Ishikawa (cell line): ENCODE measurements at regions not wholly inside any gene's neighbourhood (a gene's known extent, or its start where the extent isn't known, plus 50 kb on each side); places are given as distances from the start of the nearest gene placed in this dataset.

Source experiments
- CEBPB ChIP-seq: IDR thresholded peaks from 2 replicates; pipeline ENCODE4 v1.6.1; 2012
- CREB1 ChIP-seq: IDR thresholded peaks from 2 replicates; pipeline ENCODE4 v1.6.1; 2012; ENCODE audit warnings: low read depth
- EGR1 ChIP-seq: IDR thresholded peaks from 2 replicates; pipeline ENCODE4 v1.6.1; 2012
- EP300 ChIP-seq: IDR thresholded peaks from 2 replicates; pipeline ENCODE4 v1.6.1; 2012; ENCODE audit warnings: borderline replicate concordance
- FOXM1 ChIP-seq: IDR thresholded peaks from 2 replicates; pipeline ENCODE4 v1.6.1; 2012; ENCODE audit warnings: low read depth, borderline replicate concordance
- NFIC ChIP-seq: IDR thresholded peaks from 2 replicates; pipeline ENCODE4 v1.6.1; 2012
- RAD21 ChIP-seq: IDR thresholded peaks from 2 replicates; pipeline ENCODE4 v1.6.1; 2012; ENCODE audit warnings: low read depth
- TAF1 ChIP-seq: IDR thresholded peaks from 2 replicates; pipeline ENCODE4 v1.6.1; 2012; ENCODE audit warnings: low read depth, mild to moderate bottlenecking
- TCF12 ChIP-seq: IDR thresholded peaks from 2 replicates; pipeline ENCODE4 v1.6.1; 2012; ENCODE audit warnings: low read depth
- TEAD4 ChIP-seq: IDR thresholded peaks from 2 replicates; pipeline ENCODE4 v1.6.1; 2012
- YY1 ChIP-seq: IDR thresholded peaks from 2 replicates; pipeline ENCODE4 v1.6.1; 2012; ENCODE audit warnings: low read depth
- ZBTB7A ChIP-seq: IDR thresholded peaks from 2 replicates; pipeline ENCODE4 v1.6.1; 2012; ENCODE audit warnings: low read depth
- TF ChIP-seq, protein P1 (sequence below): IDR thresholded peaks from 2 replicates; pipeline ENCODE4 v1.6.1; 2012; ENCODE audit warnings: low read depth, mild to moderate bottlenecking
- TF ChIP-seq, protein P2 (sequence below): IDR thresholded peaks from 2 replicates; pipeline ENCODE4 v1.6.1; 2012
- TF ChIP-seq, protein P3 (sequence below): IDR thresholded peaks from 2 replicates; pipeline ENCODE4 v1.6.1; 2012

GRCh38 chr15:98440917-98441316, 207.4 kb upstream of the IGF1R start:
- no peak for TF ChIP-seq TCF12

DNA sequence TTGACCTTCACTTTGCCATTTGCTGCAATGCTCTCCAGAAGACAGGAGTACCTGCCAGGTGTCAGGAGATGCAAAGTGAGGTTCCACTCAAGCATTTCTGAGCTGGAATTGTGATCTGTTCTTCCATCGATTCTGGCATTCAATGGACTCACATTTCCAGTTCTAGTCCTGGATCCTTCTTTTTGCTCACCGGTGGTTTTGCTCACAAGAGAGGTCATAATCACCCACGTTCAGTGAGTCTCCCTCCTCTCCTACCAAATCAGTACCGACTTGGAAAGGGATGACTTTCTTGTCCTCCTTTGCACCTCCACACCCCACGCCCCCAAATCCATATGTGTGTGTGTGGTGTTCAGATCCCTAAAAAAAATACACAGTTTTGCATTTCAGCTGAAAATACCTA, 206.7 kb upstream of the IGF1R start:
- TF ChIP-seq, protein P1, sequence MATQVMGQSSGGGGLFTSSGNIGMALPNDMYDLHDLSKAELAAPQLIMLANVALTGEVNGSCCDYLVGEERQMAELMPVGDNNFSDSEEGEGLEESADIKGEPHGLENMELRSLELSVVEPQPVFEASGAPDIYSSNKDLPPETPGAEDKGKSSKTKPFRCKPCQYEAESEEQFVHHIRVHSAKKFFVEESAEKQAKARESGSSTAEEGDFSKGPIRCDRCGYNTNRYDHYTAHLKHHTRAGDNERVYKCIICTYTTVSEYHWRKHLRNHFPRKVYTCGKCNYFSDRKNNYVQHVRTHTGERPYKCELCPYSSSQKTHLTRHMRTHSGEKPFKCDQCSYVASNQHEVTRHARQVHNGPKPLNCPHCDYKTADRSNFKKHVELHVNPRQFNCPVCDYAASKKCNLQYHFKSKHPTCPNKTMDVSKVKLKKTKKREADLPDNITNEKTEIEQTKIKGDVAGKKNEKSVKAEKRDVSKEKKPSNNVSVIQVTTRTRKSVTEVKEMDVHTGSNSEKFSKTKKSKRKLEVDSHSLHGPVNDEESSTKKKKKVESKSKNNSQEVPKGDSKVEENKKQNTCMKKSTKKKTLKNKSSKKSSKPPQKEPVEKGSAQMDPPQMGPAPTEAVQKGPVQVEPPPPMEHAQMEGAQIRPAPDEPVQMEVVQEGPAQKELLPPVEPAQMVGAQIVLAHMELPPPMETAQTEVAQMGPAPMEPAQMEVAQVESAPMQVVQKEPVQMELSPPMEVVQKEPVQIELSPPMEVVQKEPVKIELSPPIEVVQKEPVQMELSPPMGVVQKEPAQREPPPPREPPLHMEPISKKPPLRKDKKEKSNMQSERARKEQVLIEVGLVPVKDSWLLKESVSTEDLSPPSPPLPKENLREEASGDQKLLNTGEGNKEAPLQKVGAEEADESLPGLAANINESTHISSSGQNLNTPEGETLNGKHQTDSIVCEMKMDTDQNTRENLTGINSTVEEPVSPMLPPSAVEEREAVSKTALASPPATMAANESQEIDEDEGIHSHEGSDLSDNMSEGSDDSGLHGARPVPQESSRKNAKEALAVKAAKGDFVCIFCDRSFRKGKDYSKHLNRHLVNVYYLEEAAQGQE = no peak
- TF ChIP-seq, protein P2, sequence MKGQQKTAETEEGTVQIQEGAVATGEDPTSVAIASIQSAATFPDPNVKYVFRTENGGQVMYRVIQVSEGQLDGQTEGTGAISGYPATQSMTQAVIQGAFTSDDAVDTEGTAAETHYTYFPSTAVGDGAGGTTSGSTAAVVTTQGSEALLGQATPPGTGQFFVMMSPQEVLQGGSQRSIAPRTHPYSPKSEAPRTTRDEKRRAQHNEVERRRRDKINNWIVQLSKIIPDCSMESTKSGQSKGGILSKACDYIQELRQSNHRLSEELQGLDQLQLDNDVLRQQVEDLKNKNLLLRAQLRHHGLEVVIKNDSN = no peak
- no peak for TF ChIP-seq ZBTB7A
- TF ChIP-seq TEAD4 = no peak
- TF ChIP-seq, protein P3, sequence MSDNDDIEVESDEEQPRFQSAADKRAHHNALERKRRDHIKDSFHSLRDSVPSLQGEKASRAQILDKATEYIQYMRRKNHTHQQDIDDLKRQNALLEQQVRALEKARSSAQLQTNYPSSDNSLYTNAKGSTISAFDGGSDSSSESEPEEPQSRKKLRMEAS = no peak
- TF ChIP-seq CEBPB = no peak
- TF ChIP-seq NFIC = no peak
- no peak for TF ChIP-seq TAF1
- TF ChIP-seq TCF12 = no peak
- no peak for TF ChIP-seq EGR1
- TF ChIP-seq EP300 = no peak
- no peak for TF ChIP-seq RAD21
- TF ChIP-seq FOXM1 = no peak
- TF ChIP-seq YY1 = no peak

DNA sequence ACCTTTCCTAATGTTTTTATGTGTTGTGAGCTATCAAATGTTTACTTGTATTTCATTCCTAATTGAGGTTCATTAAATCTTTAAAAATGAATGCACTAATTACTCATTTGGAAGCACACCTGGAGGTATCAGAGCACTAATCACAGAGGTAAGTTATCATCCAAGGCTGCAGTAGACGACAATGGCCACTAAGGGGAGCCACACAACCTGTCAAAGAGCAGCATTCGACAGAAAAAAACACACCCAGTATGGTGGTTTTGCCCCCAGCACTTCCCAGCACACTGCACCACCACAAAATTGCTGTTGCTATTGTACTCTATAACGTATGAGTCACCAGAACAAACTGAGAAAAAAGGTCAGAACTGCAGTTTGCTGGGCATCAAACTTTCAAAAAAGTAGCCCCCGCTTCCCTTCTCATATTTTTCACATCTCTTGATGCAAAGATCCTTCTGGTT, 205.9 kb upstream of the IGF1R start:
- TF ChIP-seq NFIC (no peak), RAD21 (peak; percentile 70)

- TF ChIP-seq ZBTB7A (no peak), TAF1 (no peak), FOXM1 (no peak), EP300 (no peak), NFIC (no peak), RAD21 (no peak), EGR1 (no peak), TCF12 (no peak), CREB1 (no peak), CEBPB (no peak), YY1 (no peak), TEAD4 (no peak)
- TF ChIP-seq, protein P2 = no peak
- TF ChIP-seq, protein P1 = no peak
- TF ChIP-seq, protein P3 = no peak
These were observed 205.4 kb upstream of the IGF1R start for GRCh38 chr15:98442901-98443300.

DNA sequence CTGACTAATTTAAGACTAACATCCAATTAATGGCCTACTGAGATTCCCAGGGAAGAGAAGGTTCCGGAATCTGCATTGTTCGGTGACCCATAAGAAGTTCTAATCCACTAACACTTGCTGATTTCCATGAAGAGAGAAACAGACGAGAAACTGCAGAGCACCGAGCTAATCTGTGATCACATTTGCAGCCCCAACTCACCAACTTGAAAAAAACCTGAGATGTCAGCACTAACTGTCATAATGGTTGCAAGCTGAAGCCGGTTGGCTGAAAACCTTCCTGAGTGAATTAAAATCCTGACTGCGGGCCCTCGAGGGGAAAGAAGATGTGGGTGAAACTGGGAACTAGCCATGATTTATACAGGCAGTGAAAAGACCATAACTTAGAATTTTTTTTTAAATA, 204.8 kb upstream of the IGF1R start:
- TF ChIP-seq EGR1 = no peak
- no peak for TF ChIP-seq CREB1
- TF ChIP-seq CEBPB = no peak
- TF ChIP-seq, protein P3 = no peak
- no peak for TF ChIP-seq TCF12
- no peak for TF ChIP-seq NFIC
- no peak for TF ChIP-seq FOXM1

DNA sequence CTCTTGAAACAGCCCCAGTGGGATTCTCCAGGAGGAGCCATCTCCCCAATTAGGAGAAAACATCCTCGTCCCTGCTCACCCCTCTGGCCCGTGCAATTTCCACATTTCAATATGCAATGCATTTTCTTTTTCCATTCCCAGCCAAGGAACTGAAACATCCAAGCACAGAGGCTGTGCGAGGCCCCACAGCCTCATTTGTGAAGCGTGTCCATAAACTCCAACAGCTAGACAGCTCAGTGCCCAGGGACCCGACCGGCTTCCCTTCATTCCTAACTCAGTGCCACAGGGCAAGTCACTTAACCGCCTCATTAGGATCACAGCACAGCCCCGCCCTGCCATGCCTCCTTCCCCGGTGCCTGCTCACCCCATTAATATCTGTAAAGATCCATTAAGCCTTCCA, 204.2 kb upstream of the IGF1R start:
- TF ChIP-seq EP300 (no peak), CREB1 (no peak), FOXM1 (no peak), YY1 (no peak), TAF1 (no peak), RAD21 (no peak), NFIC (no peak), TEAD4 (no peak)
- TF ChIP-seq, protein P1 = no peak
